Fibroblast of lung (primary cell): ENCODE measurements at regions not wholly inside any gene's neighbourhood (a gene's known extent, or its start where the extent isn't known, plus 50 kb on each side); places are given as distances from the start of the nearest gene placed in this dataset.

Source experiments
- DNase-seq, 2 donors: peaks; one replicate each; pipeline versions ENCODE4 v3.0.0 to v3.0.0-alpha.2; 2010; ENCODE audit warnings: low read depth in 2 of 2
- H2AFZ ChIP-seq: 2 replicates; pipeline ENCODE4 v1.5.1; 2012; ENCODE audit warnings: low read length, control low read depth, inconsistent platforms
- H3K27ac ChIP-seq: 2 replicates; pipeline ENCODE4 v1.5.1; 2011; ENCODE audit warnings: low read length, control low read depth; ENCODE audit not compliant: insufficient read depth
- H3K27me3 ChIP-seq: 2 replicates; pipeline ENCODE4 v1.5.1; 2011; ENCODE audit warnings: mild to moderate bottlenecking, low read length; ENCODE audit not compliant: control insufficient read depth, insufficient read depth
- H3K36me3 ChIP-seq: 2 replicates; pipeline ENCODE4 v1.5.1; 2011; ENCODE audit warnings: low read length; ENCODE audit not compliant: control insufficient read depth, insufficient read depth
- H3K4me1 ChIP-seq: 2 replicates; pipeline ENCODE4 v1.5.1; 2011; ENCODE audit warnings: low read length; ENCODE audit not compliant: control insufficient read depth, insufficient read depth; ENCODE audit errors: extremely low read depth
- H3K4me2 ChIP-seq: 2 replicates; pipeline ENCODE4 v1.5.1; 2011; ENCODE audit warnings: low read length, control low read depth; ENCODE audit not compliant: insufficient read depth; ENCODE audit errors: extremely low read depth
- H3K4me3 ChIP-seq, 4 experiments: fragments of 200-600 bp in 1 of 4; sonication (generic) in 1 of 4; replicated peaks in 1 of 4; 2 replicates each; pipeline ENCODE4 v1.5.1; 2011 to 2016; ENCODE audit warnings: low read length in 4 of 4, low read depth in 3 of 4, mild to moderate bottlenecking in 3 of 4, control low read depth in 2 of 4, inconsistent platforms in 1 of 4, mixed read lengths in 1 of 4; ENCODE audit not compliant: insufficient read depth in 1 of 4; ENCODE audit errors: control extremely low read depth in 1 of 4
- H3K79me2 ChIP-seq: 2 replicates; pipeline ENCODE4 v1.5.1; 2012; ENCODE audit warnings: mild to moderate bottlenecking, low read length, inconsistent platforms; ENCODE audit not compliant: control insufficient read depth, insufficient read depth
- H3K9ac ChIP-seq: 2 replicates; pipeline ENCODE4 v1.5.1; 2011; ENCODE audit warnings: mild to moderate bottlenecking, low read length, control low read depth; ENCODE audit not compliant: insufficient read depth
- H3K9me3 ChIP-seq: 2 replicates; pipeline ENCODE4 v1.5.1; 2012; ENCODE audit warnings: low read depth, low read length; ENCODE audit not compliant: control insufficient read depth, insufficient read depth
- H4K20me1 ChIP-seq: 2 replicates; pipeline ENCODE4 v1.5.1; 2011; ENCODE audit warnings: low read length; ENCODE audit not compliant: control insufficient read depth, insufficient read depth; ENCODE audit errors: extremely low read depth
- CTCF ChIP-seq, 2 donors: IDR thresholded peaks in 1 of 2; conservative IDR thresholded peaks in 1 of 2; 1 replicate in 1 of 2; 2 replicates in 1 of 2; pipeline ENCODE4 v1.5.1; 2011 to 2012; ENCODE audit warnings: low read length in 2 of 2, control low read depth in 1 of 2, inconsistent platforms in 1 of 2, low read depth in 1 of 2, mild to moderate bottlenecking in 1 of 2
- EZH2 ChIP-seq: IDR thresholded peaks from 2 replicates; pipeline ENCODE4 v1.5.1; 2012; ENCODE audit warnings: low read length, control low read depth, mild to moderate bottlenecking; ENCODE audit errors: missing control alignments

- Histone ChIP-seq H3K4me1 (no peaks in the 10 kb centered on the region), H3K79me2 (no peaks in the 10 kb centered on the region), H2AFZ (no peak overlapping the region), H4K20me1 (no peaks in the 10 kb centered on the region), H3K4me3 (no peak overlapping the region), H3K27ac (no peak overlapping the region), H3K27me3 (no peaks in the 10 kb centered on the region), H3K4me2 (no peak overlapping the region), H3K9me3 (no peaks in the 10 kb centered on the region), H3K36me3 (no peaks in the 10 kb centered on the region), H3K9ac (no peak overlapping the region)
- DNase-seq = peak; percentile 7 to 46
- no peak for TF ChIP-seq CTCF (conservative IDR thresholded peaks at IDR 0.05 in 1 of 2, IDR thresholded peaks at IDR 0.05 in 1 of 2; ENCODE audit: low read depth in 1 of 2, low read length in 2 of 2)
Measured at GRCh38 chr4:20137176-20137575, 114.5 kb upstream of the SLIT2 start.

DNA sequence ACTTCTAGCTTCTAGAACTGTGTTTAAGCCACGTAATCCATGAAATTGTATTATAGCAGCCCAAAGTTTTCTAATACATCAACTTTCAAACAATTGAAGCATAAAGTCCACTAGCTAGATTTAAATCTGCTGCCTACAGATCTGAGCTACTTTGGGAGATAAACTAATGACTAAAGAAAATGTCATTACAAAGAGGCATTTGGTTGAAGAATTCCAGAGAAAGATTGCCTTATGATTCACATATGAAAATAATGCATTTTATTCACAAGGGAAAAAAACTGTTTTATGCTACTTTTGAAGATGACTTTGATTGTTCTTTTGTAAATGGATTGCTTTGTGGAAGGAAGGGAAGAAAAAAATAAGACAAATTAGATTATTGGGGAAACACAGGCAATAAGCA is 124.1 kb upstream of the SLIT2 start:
- Histone ChIP-seq H3K4me2 (no peak overlapping the region), H3K27me3 (no peaks in the 10 kb centered on the region), H3K79me2 (no peaks in the 10 kb centered on the region), H3K9me3 (no peaks in the 10 kb centered on the region), H3K4me3 (no peak overlapping the region), H3K9ac (no peak overlapping the region), H3K36me3 (no peaks in the 10 kb centered on the region), H2AFZ (no peak overlapping the region), H4K20me1 (no peaks in the 10 kb centered on the region), H3K27ac (no peak overlapping the region), H3K4me1 (no peaks in the 10 kb centered on the region)
- DNase-seq = peak; percentile 2 to 45
- no peak for TF ChIP-seq CTCF (conservative IDR thresholded peaks at IDR 0.05 in 1 of 2, IDR thresholded peaks at IDR 0.05 in 1 of 2; ENCODE audit: low read depth in 1 of 2, low read length in 2 of 2)
- TF ChIP-seq EZH2 = no peak

- Histone ChIP-seq H3K36me3 (no peaks in the 10 kb centered on the region), H3K9me3 (no peaks in the 10 kb centered on the region), H3K27ac (no peak overlapping the region), H3K4me3 (no peak overlapping the region), H2AFZ (no peak overlapping the region), H3K27me3 (no peaks in the 10 kb centered on the region), H3K9ac (no peak overlapping the region), H4K20me1 (no peaks in the 10 kb centered on the region), H3K79me2 (no peaks in the 10 kb centered on the region), H3K4me1 (no peaks in the 10 kb centered on the region), H3K4me2 (no peak overlapping the region)
- DNase-seq = peak; percentile 8 to 50
- no peak for TF ChIP-seq EZH2
- no peak for TF ChIP-seq CTCF (conservative IDR thresholded peaks at IDR 0.05 in 1 of 2, IDR thresholded peaks at IDR 0.05 in 1 of 2; ENCODE audit: low read depth in 1 of 2, low read length in 2 of 2)
Measured at GRCh38 chr4:20126906-20127305, 124.8 kb upstream of the SLIT2 start.
